GM18505 (cell line): ENCODE measurements at regions not wholly inside any gene's neighbourhood (a gene's known extent, or its start where the extent isn't known, plus 50 kb on each side); places are given as distances from the start of the nearest gene placed in this dataset.
"Not testable (repeated sequence)": the region's sequence is repeated elsewhere in the genome, so short reads cannot be mapped to it uniquely, and the experiment has no call there.

Experiments
- ATAC-seq: cut with Tn5 transposase; IDR thresholded peaks from one replicate; pipeline ENCODE4 v1.9.1; 2021; ENCODE audit not compliant: unreplicated experiment
- POLR2A ChIP-seq: IDR thresholded peaks from 4 replicates; pipeline ENCODE4 v1.6.1; 2011; ENCODE audit warnings: borderline replicate concordance; ENCODE audit not compliant: insufficient read depth, insufficient read length; ENCODE audit errors: extremely low read depth

GRCh38 chr4:170805352-170805751 is 715.6 kb upstream of the AADAT start:
- no peak for TF ChIP-seq POLR2A
- ATAC-seq, result no peak

- no peak for ATAC-seq
- TF ChIP-seq POLR2A, result no peak
Observed at GRCh38 chr4:170804930-170805329, 715.2 kb upstream of the AADAT start.

- TF ChIP-seq POLR2A, result no peak
- ATAC-seq, result no peak
Observed at GRCh38 chr4:170803492-170803891, 713.7 kb upstream of the AADAT start.

GRCh38 chr4:170801771-170802170 is 712.0 kb upstream of the AADAT start:
- no peak for TF ChIP-seq POLR2A
- ATAC-seq, result no peak

- ATAC-seq, result no peak
- no peak for TF ChIP-seq POLR2A
Observed at GRCh38 chr4:170794525-170794924, 704.8 kb upstream of the AADAT start.

- not testable (repeated sequence) for ATAC-seq
Observed at GRCh38 chr4:170788540-170789051, 698.8 kb upstream of the AADAT start.

GRCh38 chr4:170777663-170778062 is 687.9 kb upstream of the AADAT start:
- TF ChIP-seq POLR2A, result no peak
- no peak for ATAC-seq

- no peak for ATAC-seq
- no peak for TF ChIP-seq POLR2A
Observed at GRCh38 chr4:170776983-170777382, 687.2 kb upstream of the AADAT start.

GRCh38 chr4:170775851-170776250 is 686.1 kb upstream of the AADAT start:
- ATAC-seq, result no peak
- no peak for TF ChIP-seq POLR2A

GRCh38 chr4:170773709-170774273 is 684.0 kb upstream of the AADAT start:
- ATAC-seq, result no peak

GRCh38 chr4:170772429-170772828 is 682.7 kb upstream of the AADAT start:
- TF ChIP-seq POLR2A, result no peak
- ATAC-seq, result no peak

More at GRCh38 chr4:170773709-170774273, 684.0 kb upstream of the AADAT start:
- no peak for TF ChIP-seq POLR2A

GRCh38 chr4:170770664-170771063 is 680.9 kb upstream of the AADAT start:
- TF ChIP-seq POLR2A, result no peak
- no peak for ATAC-seq

GRCh38 chr4:170769862-170770261 is 680.1 kb upstream of the AADAT start:
- ATAC-seq, result no peak
- TF ChIP-seq POLR2A, result no peak

- TF ChIP-seq POLR2A, result no peak
- no peak for ATAC-seq
Observed at GRCh38 chr4:170758988-170759387, 669.2 kb upstream of the AADAT start.

GRCh38 chr4:170750519-170750918 is 660.8 kb upstream of the AADAT start:
- no peak for ATAC-seq
- no peak for TF ChIP-seq POLR2A

GRCh38 chr4:170748975-170749374 is 659.2 kb upstream of the AADAT start:
- ATAC-seq, result no peak
- TF ChIP-seq POLR2A, result no peak

GRCh38 chr4:170743633-170744032 is 653.9 kb upstream of the AADAT start:
- no peak for ATAC-seq
- TF ChIP-seq POLR2A, result no peak
